GM21576 (cell line): ENCODE measurements at regions not wholly inside any gene's neighbourhood (a gene's known extent, or its start where the extent isn't known, plus 50 kb on each side); places are given as distances from the start of the nearest gene placed in this dataset.
"Not testable (repeated sequence)": the region's sequence is repeated elsewhere in the genome, so short reads cannot be mapped to it uniquely, and the experiment has no call there.

Experiments used
- ATAC-seq: cut with Tn5 transposase; IDR thresholded peaks from one replicate; pipeline ENCODE4 v1.9.1; 2021; ENCODE audit warnings: mild to moderate bottlenecking, moderate library complexity; ENCODE audit not compliant: unreplicated experiment

GRCh38 chr13:44051918-44052675, 172.4 kb downstream of the LACC1 start:
- no peak for ATAC-seq

GRCh38 chr13:44052780-44053184, 173.1 kb downstream of the LACC1 start:
- no peak for ATAC-seq

- no peak for ATAC-seq
Measured at GRCh38 chr13:44053208-44053607, 173.5 kb downstream of the LACC1 start.

GRCh38 chr13:44054525-44054924, 174.8 kb downstream of the LACC1 start:
- ATAC-seq, result no peak

GRCh38 chr13:44055681-44056080, 176.0 kb downstream of the LACC1 start:
- not testable (repeated sequence) for ATAC-seq

DNA sequence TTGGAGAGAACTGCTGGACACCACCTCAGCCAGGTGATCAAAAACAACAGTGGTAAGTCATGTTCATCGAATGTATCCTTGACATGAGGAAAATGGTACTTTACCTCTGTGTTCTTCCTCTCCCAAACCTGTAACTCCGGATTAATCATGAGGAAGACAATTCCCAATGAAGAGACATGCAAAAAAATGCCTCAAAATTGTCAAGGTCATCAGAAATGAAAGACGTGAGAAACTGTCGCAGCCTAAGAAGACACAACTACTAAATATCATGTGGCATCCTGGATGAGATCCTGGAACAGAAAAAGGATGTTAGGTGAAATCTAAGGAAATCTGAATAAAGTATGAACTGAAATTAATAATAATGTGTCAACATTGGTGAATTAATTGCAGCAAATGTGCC, 178.4 kb downstream of the LACC1 start:
- no peak for ATAC-seq

- no peak for ATAC-seq
Measured at GRCh38 chr13:44058624-44059215, 179.0 kb downstream of the LACC1 start.

- ATAC-seq, result no peak
Measured at GRCh38 chr13:44061876-44062275, 182.2 kb downstream of the LACC1 start.

DNA sequence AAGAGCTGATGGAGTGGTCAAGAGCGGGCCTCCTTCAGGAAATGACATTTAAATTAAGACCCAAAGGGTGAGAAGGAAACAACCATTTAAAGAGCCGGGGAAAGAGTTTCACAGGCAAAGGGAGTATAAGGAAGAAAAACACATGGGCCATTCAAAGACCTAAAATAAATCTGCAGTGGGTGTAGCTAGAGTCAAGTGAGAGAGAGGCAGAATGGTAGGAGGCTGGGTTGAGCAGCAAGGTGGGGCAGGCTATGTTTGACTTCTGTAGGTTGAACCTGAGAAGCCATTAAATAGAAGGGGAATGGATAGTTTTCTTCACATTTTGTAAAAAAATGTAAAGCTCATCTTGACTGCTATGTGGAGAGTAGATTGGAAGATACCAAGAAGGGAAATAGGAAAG, 183.8 kb downstream of the LACC1 start:
- no peak for ATAC-seq

GRCh38 chr13:44063881-44064280, 184.2 kb downstream of the LACC1 start:
- ATAC-seq, result no peak

DNA sequence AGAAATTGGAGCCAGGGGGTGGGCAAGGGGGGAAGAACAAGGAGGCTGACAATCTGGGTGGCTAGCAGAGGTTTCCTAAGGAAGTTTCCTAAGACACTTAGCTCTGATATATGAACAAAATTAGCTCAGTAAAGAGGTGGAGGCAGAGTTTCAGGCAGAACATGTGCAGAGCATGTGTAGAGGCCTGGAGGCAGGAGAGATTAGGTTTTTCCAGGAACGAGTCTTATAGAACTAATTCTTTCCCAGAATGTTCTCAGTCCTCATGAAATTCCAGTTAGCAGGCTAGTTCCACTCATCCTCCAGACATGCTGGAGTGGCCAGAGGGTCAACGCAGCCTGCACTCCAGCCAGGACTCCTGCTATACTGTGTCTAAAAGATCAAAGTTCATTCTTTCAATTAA, 184.7 kb downstream of the LACC1 start:
- ATAC-seq, result no peak

DNA sequence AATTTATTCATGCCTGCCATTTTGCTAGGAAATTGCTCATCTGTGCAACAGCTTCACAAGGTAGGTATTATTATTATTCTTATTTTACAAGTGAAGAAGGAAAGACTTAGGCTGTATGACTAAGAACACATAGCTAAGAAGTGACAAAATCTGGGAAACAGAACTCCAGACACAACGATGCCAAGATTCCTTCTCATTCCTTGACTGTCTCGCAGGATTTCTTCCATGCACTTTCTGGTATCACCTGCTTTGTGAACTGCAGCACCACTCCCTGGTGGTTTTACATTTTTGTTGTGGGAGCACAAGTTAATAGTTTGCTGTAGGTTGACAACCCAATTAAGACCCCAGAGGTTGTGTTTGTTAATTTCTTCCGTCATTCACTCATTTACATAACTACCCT, 188.5 kb downstream of the LACC1 start:
- ATAC-seq, result no peak

GRCh38 chr13:44068737-44069136, 189.0 kb downstream of the LACC1 start:
- no peak for ATAC-seq

GRCh38 chr13:44072536-44072935, 192.8 kb downstream of the LACC1 start:
- ATAC-seq, result no peak

GRCh38 chr13:44074611-44075010, 194.9 kb downstream of the LACC1 start:
- ATAC-seq, result no peak

DNA sequence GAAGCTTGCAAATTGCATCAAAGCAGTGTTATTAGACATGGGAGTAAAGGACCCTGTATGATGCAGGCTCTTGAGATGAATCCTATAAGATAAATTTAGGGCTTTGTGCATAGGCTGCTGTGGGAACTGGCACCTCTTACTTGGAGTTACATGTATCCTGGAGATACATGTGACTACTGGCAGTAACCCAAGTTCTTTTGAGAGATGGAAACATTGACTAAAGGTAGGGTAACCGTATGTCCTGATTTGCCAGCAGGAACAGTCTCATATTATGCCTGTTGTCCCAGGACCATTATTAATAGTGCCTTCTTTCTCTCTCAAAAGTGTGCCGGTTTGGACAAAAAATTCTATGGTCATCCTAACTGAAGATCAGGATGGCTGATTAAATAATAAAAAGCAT, 195.4 kb downstream of the LACC1 start:
- no peak for ATAC-seq

- no peak for ATAC-seq
Measured at GRCh38 chr13:44078806-44079376, 199.2 kb downstream of the LACC1 start.

GRCh38 chr13:44079413-44080205, 199.9 kb downstream of the LACC1 start:
- no peak for ATAC-seq

DNA sequence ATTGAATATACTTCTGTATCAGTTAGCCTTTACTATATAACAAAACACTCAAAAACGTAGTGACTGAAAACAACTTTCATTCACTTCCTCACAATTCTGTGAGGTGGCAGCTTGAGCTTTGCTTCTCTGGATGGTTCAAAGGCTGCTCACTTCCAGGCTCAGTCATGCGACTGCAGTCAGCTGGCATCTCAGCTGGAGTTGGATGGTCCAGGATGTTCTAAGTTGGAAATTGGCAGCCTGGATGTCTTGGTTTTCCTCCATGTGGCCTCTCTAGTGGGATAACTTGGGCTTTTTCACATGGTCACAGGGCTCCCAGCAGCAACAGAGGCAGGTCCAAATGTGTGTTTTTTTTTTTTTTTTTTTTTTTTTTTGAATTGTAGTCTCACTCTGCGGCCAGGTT, 204.4 kb downstream of the LACC1 start:
- ATAC-seq, result no peak

- ATAC-seq, result no peak
Measured at GRCh38 chr13:44086389-44086788, 206.7 kb downstream of the LACC1 start.

DNA sequence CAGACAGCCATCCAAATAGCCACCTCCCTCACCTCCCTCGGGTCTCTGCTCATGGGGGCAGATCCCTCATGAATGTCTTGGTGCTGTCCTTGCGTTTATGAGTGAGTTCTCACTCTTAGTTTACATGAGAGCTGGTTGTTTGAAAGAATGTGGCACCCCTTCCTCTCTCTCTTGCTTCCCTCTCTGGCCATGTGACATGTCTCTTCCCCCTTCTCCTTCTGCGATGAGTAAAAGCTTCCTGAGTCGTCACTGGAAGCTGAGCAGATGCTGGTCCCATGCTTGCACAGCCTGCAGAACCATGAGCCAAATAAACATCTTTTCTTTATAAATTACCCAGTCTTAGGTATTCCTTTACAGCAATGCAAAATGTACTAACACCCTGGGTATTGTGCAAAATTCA, 208.7 kb downstream of the LACC1 start:
- no peak for ATAC-seq

GRCh38 chr13:44088991-44089413, 209.3 kb downstream of the LACC1 start:
- ATAC-seq, result no peak
